ENCODE measurements at regions not wholly inside any gene's neighbourhood (a gene's known extent, or its start where the extent isn't known, plus 50 kb on each side); places are given as distances from the start of the nearest gene placed in this dataset.
"Not testable (repeated sequence)": the region's sequence is repeated elsewhere in the genome, so short reads cannot be mapped to it uniquely, and the experiment has no call there.

DNA sequence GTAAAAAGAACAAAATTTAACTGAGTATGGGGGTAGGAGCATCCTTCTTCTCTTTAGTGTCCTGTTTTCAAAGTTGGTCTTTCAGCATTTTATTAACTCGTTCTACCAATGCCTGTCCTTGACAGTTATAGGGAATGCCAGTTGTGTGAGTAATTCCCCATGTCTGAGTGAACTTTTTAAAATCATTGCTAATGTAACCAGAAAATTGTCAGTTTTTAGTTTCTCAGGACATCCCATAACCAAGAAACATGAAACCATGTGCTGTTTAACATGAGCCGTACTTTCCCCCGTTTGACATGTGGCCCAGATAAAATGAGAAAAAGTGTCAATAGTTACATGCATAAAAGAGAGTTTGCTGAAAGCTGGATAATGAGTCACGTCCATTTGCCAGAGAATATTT lies 71.4 kb upstream of the ARL4D start:
- Mint-ChIP-seq H3K27me3 (peaks cover 21% of the 10 kb centered on the region), H3K36me3 (ENCODE audit: low read depth) (no peaks in the 10 kb centered on the region), H3K4me1 (ENCODE audit: low read depth) (peaks cover 6% of the 10 kb centered on the region), H3K9me3 (no peaks in the 10 kb centered on the region), H3K27ac (no peak overlapping the region), H3K4me3 (no peak overlapping the region)
- intact Hi-C loops (cut with micrococcal nuclease), result no loop called here

DNA sequence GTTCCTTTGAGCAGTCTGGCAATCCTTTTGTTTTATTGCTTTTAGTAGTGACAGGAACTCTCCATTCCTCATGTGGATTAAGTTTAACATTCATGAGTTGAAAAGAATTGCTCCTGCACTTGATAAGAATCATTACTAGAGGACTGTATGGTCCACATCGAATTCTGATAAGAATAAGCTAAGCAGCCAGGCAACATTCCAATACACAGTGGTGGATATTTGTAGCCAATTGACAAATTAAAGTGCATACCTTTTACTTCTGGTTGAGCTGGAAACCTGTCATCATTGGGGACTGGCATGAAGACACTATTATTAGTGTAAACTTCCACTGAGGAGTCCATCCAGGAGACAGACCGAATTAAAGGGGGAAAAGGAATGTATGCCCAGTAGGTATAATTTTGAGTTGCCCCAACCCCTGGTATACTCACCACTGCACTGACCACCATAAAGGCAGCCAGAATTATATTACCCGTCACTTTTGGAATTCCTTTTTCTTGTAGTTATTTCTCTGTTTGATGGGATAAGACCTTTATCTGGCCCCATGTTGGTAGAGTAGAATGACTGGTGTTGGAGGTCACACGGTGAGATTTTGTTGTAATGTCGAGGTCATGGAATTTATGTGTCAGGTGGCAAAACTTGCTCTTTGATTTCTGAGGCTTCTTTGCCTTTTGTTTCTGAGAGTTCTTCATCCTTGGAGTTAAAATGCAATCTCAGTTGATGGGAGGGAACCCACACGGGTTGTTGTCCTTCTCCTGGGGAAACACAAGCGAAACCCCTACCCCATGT lies 72.1 kb upstream of the ARL4D start:
- Mint-ChIP-seq H3K4me3 (no peak overlapping the region), H3K4me1 (ENCODE audit: low read depth) (peaks cover 4% of the 10 kb centered on the region), H3K36me3 (ENCODE audit: low read depth) (peaks cover 5% of the 10 kb centered on the region), H3K9me3 (no peaks in the 10 kb centered on the region), H3K27ac (no peak overlapping the region), H3K27me3 (peaks cover 18% of the 10 kb centered on the region)
- intact Hi-C loops (cut with micrococcal nuclease), result no loop called here

- Mint-ChIP-seq H3K4me1 (ENCODE audit: low read depth) (peaks cover 13% of the 10 kb centered on the region), H3K9me3 (no peaks in the 10 kb centered on the region), H3K36me3 (ENCODE audit: low read depth) (peaks cover 10% of the 10 kb centered on the region), H3K27ac (no peak overlapping the region), H3K4me3 (no peak overlapping the region), H3K27me3 (peaks cover 10% of the 10 kb centered on the region)
- intact Hi-C loops (cut with micrococcal nuclease), result no loop called here
These were observed 74.4 kb upstream of the ARL4D start for GRCh38 chr17:43324205-43324893.

DNA sequence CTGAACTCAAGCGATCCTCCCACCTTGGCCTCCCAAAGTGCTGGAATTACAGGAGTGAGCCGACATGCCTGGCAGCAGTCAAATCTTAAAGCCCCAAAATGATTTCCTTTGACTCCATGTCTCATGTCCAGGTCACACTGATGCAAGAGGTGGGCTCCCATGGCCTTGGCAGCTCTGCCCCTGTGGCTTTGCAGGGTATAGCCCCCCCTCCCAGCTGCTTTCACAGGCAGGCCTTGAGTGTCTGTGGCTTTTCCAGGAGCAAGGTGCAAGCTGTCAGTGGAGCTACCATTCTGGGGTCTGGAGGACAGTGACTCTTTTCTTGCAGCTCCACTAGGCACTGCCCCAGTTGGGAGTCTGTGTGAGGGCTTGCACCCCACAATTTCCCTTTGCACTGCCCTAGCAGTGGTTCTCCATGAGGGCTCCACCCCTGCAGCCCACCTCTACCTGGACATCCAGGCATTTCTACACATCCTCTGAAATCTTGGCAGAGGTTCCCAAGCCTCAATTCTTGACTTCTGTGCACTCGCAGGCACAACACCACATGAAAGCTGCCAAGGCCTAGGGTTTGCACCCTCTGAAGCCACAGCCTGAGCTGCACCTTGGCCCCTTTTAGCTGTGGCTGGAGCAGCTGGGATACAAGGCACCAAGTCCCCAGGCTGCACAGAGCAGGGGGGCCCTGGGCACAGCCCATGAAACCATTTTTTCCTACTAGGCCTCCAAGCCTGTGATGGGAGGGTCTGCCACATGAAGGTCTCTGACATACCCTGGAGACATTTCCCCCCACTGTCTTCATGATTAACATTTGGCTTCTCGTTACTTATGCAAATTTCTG lies 79.3 kb upstream of the ARL4D start:
- Mint-ChIP-seq H3K4me1 (ENCODE audit: low read depth) (peaks cover 35% of the 10 kb centered on the region), H3K27me3 (no peaks in the 10 kb centered on the region), H3K4me3 (no peak overlapping the region), H3K27ac (no peak overlapping the region), H3K36me3 (ENCODE audit: low read depth) (peaks cover 10% of the 10 kb centered on the region), H3K9me3 (no peaks in the 10 kb centered on the region)
- intact Hi-C loops (cut with micrococcal nuclease), result no loop called here

DNA sequence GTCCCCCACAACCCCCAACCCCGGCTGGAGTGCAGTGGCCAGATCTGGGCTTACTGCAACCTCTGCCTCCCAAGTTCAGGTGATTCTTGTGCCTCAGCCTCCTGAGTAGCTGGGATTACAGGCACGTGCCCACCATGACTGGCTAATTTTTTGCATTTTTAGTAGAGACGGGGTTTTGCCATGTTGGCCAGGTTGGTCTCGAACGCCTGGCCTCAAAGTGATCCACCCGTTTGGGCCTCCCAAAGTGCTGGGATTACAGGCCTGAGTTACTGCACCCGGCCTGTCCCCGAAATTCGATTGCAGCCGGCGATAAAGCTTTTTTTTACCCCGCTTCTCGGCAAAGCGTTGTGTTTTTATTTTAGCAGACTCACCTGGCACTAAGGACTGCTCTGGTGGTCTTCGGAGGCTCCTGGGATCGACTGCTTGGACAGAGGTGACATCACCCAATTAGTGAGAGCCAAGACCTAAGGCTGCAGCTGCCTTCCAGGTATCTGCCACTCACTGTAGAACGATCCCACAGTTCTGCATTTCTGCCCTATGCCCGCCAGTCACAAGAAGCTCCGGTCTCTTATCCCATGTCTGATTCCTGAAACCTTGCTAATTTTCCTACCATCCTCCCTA lies 82.2 kb upstream of the ARL4D start:
- no peak overlapping the region for H3K27ac Mint-ChIP-seq
- intact Hi-C loops (cut with micrococcal nuclease), result no loop called here
- no peaks in the 10 kb centered on the region for H3K9me3 Mint-ChIP-seq
- H3K4me1 Mint-ChIP-seq (ENCODE audit: low read depth), result peaks cover 30% of the 10 kb centered on the region
- H3K27me3 Mint-ChIP-seq, result peaks cover 4% of the 10 kb centered on the region
- H3K36me3 Mint-ChIP-seq (ENCODE audit: low read depth), result peaks cover 4% of the 10 kb centered on the region
- H3K4me3 Mint-ChIP-seq, result no peak overlapping the region

GRCh38 chr17:43315858-43316521 lies 82.2 kb upstream of the RNU2-1 start:
- no peak overlapping the region for H3K4me3 Mint-ChIP-seq
- H3K27me3 Mint-ChIP-seq, result peaks cover 4% of the 10 kb centered on the region
- H3K36me3 Mint-ChIP-seq (ENCODE audit: low read depth), result no peaks in the 10 kb centered on the region
- H3K4me1 Mint-ChIP-seq (ENCODE audit: low read depth), result peaks cover 27% of the 10 kb centered on the region
- no peak overlapping the region for H3K27ac Mint-ChIP-seq
- intact Hi-C loops (cut with micrococcal nuclease), result no loop called here
- no peaks in the 10 kb centered on the region for H3K9me3 Mint-ChIP-seq

DNA sequence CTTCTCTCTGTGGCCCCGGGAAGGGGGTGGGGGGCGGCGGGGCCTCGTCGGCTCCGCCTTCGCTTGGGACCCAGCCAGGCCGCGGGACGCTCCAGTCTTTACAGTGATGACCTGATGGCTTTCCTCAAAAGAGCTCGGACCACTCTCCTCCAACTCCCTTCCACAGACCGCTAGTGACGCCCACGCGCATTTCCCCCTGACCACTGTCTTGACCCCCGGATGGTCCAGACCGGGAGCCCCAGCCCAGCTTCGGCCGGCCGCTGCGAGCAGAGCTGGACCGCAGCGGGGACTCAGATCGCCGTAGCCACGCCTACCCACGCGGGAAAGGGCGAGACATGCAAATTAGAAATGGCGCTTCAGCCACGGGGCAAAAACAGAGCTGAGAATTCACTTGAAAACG lies 81.6 kb upstream of the RNU2-1 start:
- Mint-ChIP-seq H3K4me3 (no peak overlapping the region), H3K27me3 (peaks cover 4% of the 10 kb centered on the region), H3K9me3 (no peaks in the 10 kb centered on the region)

DNA sequence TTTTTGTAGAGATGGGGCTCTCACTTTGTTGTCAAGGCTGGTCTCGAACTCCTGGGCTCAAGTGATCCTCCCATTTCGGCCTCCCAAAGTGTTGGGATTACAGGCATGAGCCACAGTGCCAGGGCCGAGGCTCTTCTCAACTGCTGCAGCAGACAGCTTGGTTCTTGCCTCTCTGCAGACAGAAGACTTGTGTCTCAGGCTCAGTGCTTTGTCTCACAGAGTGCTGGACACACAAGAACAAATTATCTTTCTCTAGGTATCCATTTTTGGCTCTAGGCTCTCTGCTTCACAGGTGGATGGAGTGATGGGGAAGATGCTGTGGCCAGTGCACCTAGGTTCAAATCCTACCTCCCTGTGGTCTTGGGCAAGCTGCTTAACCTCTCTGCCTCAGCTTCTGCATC lies 80.8 kb upstream of the RNU2-1 start:
- Mint-ChIP-seq H3K27ac (no peak overlapping the region), H3K27me3 (peaks cover 4% of the 10 kb centered on the region), H3K4me3 (no peak overlapping the region), H3K4me1 (ENCODE audit: low read depth) (peaks cover 25% of the 10 kb centered on the region), H3K36me3 (ENCODE audit: low read depth) (no peaks in the 10 kb centered on the region), H3K9me3 (no peaks in the 10 kb centered on the region)
- intact Hi-C loops (cut with micrococcal nuclease), result no loop called here

More for the DNA sequence above, 81.6 kb upstream of the RNU2-1 start:
- no peak overlapping the region for H3K27ac Mint-ChIP-seq
- peaks cover 27% of the 10 kb centered on the region for H3K4me1 Mint-ChIP-seq (ENCODE audit: low read depth)
- intact Hi-C loops (cut with micrococcal nuclease), result no loop called here
- no peaks in the 10 kb centered on the region for H3K36me3 Mint-ChIP-seq (ENCODE audit: low read depth)

GRCh38 chr17:43312011-43312410 lies 78.2 kb upstream of the RNU2-1 start:
- Mint-ChIP-seq H3K27me3 (peaks cover 4% of the 10 kb centered on the region), H3K4me1 (ENCODE audit: low read depth) (peaks cover 7% of the 10 kb centered on the region), H3K4me3 (no peak overlapping the region), H3K27ac (no peak overlapping the region), H3K9me3 (no peaks in the 10 kb centered on the region), H3K36me3 (ENCODE audit: low read depth) (no peaks in the 10 kb centered on the region)
- intact Hi-C loops (cut with micrococcal nuclease), result no loop called here

DNA sequence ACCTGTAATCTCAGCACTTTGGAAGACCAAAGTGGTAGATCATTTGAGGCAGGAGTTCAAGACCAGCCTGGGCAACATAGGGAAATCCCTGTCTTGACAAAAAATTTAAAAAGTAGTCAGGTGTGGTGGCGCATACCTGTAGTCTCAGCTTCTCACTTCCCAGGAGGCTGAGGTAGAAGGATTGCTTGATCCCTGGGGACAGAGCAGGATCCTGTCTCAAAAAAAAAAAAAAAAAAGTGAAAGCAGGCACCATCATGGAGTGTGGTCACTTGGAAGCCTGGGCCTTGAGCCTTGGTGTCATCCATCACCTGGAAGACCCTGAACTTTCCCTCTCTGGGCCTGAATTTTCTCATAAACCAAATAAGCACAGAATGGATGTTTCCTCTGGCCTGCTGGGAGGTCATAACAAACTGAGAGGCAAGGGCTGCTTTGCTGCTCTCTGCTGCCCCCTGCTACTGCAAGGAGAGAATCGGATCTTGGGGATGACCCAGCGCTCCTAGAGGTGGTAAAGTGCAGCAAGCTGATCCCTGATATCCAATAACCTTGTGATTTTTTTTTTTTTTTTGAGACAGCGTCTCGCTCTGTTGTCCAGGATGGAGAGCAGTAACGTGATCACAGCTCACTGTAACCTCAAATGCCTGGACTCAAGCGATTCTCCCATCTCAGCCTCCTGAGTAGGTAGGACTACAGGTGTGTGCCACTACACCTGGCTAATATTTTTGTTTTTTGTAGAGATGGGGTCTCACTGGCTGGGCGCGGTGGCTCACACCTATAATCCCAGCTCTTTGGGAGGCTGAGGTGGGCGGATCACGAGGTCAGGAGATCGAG lies 75.9 kb upstream of the RNU2-1 start:
- no peak overlapping the region for H3K27ac Mint-ChIP-seq
- H3K36me3 Mint-ChIP-seq (ENCODE audit: low read depth), result no peaks in the 10 kb centered on the region
- no peaks in the 10 kb centered on the region for H3K9me3 Mint-ChIP-seq
- H3K27me3 Mint-ChIP-seq, result peaks cover 4% of the 10 kb centered on the region
- H3K4me1 Mint-ChIP-seq (ENCODE audit: low read depth), result no peaks in the 10 kb centered on the region
- intact Hi-C loops (cut with micrococcal nuclease), result no loop called here
- no peak overlapping the region for H3K4me3 Mint-ChIP-seq

DNA sequence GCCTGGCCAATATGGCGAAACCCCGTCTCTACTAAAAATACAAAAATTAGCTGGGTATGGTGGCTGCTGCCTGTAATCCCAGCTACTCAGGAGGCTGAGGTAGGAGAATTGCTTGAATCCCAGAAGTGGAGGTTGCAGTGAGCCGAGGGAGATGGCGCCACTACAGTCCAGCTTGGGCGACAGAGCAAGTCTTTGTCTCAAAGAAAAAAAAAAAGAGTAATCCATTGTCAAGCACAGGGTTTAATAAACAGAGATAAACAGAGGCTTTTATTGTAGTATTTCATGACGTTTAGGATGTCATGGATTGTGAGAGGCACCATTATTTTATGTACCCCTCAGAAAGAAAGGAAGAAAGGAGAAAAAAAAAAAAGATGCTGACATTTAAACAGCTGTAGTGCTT lies 75.2 kb upstream of the RNU2-1 start:
- Mint-ChIP-seq H3K4me3 (no peak overlapping the region), H3K27me3 (peaks cover 4% of the 10 kb centered on the region), H3K4me1 (ENCODE audit: low read depth) (no peaks in the 10 kb centered on the region), H3K27ac (no peak overlapping the region), H3K9me3 (no peaks in the 10 kb centered on the region), H3K36me3 (ENCODE audit: low read depth) (no peaks in the 10 kb centered on the region)
- intact Hi-C loops (cut with micrococcal nuclease), result no loop called here

GRCh38 chr17:43304792-43305191 lies 71.0 kb upstream of the RNU2-1 start:
- H3K27me3 Mint-ChIP-seq; H3K4me1 Mint-ChIP-seq (ENCODE audit: low read depth); H3K9me3 Mint-ChIP-seq; H3K27ac Mint-ChIP-seq; H3K4me3 Mint-ChIP-seq; intact Hi-C loops (cut with micrococcal nuclease); H3K36me3 Mint-ChIP-seq (ENCODE audit: low read depth): not testable (repeated sequence)

GRCh38 chr17:43303049-43303448 lies 69.3 kb upstream of the RNU2-1 start:
- H3K9me3 Mint-ChIP-seq; H3K4me3 Mint-ChIP-seq; H3K36me3 Mint-ChIP-seq (ENCODE audit: low read depth); H3K27me3 Mint-ChIP-seq; H3K4me1 Mint-ChIP-seq (ENCODE audit: low read depth); intact Hi-C loops (cut with micrococcal nuclease); H3K27ac Mint-ChIP-seq: not testable (repeated sequence)
